ENCODE measurements at regions not wholly inside any gene's neighbourhood (a gene's known extent, or its start where the extent isn't known, plus 50 kb on each side); places are given as distances from the start of the nearest gene placed in this dataset.
"Not testable (repeated sequence)": the region's sequence is repeated elsewhere in the genome, so short reads cannot be mapped to it uniquely, and the experiment has no call there.

DNA sequence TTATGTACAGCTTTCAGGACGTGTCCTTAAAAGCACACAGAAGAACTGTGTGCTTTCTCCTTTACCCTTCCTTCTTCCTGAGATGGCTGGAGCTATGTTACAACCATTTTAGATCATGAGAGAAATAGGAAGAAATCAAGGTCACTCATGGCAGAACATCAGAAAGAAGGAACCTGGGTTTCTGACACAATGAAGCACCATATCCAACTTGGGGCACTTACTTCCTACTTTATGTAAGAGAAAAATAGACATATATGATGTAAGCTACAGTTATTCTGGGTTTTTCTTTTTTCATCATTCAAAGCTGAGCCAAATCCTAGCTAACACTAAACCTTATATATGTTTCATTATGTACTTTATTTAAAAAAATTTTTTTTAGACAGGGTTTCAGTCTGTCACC lies 79.5 kb downstream of the FAM161A start:
- no peak for DNase-seq (ENCODE audit: low read depth in 2 of 2)

DNA sequence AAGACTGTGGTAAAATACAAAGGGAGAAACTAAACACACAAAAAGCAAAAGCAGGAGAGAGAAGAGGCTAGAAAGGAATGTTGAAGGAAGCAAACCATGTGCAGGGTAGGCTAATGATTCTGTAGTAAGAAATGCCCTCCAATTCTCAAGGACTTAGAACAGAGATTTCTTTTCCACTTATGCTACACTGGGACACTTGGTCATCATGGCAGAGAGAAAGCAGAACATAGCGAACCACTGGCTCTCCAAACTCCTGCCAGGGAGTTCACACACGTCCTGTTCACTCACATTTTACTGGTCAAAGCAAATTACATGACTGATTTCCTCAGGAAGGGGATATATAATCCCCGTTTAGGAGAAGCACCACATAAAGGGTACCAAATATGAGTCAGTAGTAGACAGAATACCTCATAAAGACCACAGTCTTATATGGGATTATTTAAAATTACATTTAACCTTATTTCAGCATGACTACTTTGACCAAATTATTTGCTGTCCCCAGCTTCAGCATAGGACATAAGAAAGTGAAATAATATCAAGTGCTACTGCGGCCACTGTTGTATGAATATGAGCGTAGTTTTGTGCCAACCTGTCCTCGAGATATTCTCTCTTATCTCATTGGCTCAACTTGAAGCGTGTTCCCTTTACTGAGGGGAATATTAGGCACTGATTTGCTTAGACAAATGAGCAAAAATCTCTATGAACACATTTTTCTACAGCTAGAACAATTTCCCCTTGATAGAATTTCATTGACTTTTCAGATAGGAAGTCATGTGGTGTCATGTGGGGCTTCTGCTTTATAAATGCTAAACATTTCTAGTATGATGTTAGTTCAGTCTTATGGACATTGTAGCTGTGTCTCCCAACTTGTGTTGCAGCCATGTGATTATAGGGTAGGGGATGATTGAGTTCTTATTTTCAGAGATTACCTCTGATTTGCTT lies 81.7 kb downstream of the FAM161A start:
- no peak for DNase-seq (ENCODE audit: low read depth in 2 of 2)

DNA sequence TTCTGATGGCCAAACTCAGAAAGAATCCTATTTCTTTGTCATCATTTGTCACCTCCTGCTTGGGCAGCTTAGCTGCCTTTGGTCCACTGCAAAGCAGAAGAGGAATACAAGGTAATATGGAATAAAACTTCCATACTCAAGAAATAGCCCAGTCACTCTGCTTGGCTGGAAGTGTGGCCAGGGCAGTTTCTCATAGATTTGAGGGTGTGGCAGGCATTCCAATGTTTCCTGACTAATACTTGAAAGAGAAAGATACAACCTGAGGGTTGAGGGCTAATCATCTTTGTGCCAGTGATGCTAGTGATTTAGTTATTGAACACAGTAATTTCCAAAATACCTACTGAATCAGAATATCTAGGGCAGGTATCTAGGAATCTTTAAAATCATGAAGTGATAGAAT lies 83.1 kb downstream of the FAM161A start:
- DNase-seq (ENCODE audit: low read depth in 2 of 2) = no peak

DNA sequence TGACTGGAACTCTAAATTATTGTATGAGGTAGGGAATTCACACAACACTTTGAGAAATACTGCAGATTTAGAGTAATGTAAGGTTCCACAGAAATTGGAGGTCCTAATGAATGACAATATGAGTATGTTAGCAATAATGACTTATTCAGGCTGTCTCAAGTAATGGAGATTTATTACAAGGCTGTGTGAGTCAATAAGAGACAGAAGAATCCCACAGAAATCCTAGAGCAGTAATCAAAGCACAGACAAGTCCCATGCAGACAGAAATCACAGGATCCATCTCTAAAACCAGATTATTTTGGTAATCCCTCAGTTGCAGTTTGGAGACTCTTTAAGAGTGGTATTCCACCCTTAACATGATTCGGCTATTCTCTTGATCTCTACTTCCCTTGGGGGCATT lies 83.6 kb downstream of the FAM161A start:
- DNase-seq (ENCODE audit: low read depth in 2 of 2) = no peak

DNA sequence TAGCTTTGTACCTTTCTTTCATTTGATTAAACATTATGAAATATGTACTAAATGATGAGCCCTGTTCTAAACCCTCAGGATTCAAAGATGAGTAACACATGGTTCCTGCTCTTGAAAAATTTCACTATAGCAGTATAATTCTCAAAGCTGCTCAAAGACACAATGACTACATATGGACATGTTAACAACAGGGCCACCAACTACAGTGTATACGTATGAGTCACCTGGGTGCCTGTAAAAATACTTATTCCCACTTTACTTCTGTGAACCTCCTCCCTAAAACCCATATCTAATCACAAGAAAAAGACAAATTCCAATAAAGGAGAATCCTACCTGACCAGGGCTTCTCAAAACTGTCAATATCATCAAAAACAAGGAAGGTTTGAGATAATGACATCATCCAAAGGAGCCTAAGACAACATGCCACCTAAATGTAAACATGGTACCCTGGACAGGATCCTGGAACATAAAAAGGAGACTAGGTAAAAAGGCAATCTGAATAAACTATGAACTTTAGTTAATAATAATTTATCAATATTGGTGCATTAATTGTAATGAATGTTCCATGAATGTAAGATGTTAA lies 84.7 kb downstream of the FAM161A start:
- DNase-seq (ENCODE audit: low read depth in 2 of 2) = no peak

DNA sequence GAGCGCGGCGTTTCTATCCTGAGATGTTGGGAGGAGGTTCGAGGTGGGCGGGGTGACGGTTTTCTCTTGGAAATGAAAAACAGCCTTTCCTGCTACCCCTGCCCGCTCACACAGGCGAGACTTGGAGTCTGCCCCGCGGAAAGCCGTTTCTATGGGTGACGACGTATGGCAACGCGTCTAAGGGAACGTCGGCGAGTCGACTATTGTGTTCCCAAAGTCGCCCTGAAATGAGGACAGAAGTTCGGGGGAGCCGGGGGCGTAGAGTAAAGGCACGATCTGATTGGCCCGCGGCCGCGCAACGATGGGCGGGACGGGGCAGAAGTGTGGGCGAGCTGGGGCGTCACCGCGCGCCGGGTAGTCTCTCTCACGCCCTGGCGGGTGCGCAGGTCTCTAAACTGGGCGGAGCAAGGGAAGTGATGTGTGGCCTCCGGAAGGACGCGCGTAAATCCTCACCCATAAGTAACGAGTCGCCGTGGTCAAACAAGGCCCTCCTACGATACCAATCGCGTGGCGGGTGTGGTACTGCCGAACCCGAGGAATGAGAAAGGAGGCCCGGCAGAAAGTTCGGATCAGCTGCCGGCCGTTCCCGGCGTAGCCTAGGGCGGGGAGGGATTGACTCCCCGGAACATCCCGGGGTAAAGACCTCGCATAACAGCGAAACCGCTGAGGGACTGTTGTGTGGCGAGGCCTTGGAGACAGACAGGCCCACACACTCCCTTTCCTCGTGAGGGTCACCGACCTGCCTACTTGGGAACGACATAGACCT lies 89.6 kb downstream of the FAM161A start:
- peak; percentile 89 to 90 for DNase-seq (ENCODE audit: low read depth in 2 of 2)

DNA sequence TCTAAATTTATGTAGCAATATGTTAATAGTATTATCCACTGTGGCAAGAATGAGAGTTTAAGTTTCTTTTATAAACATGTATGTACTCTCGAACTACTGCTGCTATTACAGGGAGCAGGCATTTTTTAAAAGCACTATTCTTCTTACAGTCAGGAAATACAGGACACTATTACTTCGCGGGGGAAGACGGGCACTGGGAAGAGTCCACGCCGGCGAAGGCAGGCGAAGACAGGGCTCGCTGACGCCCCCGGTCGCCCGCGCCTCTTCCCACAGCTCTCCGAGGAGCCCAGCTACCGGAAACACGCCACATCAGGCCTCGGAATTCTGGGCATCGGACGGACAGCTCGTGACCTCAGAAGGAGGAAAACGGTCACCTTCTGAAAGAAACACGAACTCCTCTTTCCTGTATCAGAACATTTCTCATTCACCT lies 90.2 kb downstream of the FAM161A start:
- DNase-seq (ENCODE audit: low read depth in 2 of 2) = no peak

DNA sequence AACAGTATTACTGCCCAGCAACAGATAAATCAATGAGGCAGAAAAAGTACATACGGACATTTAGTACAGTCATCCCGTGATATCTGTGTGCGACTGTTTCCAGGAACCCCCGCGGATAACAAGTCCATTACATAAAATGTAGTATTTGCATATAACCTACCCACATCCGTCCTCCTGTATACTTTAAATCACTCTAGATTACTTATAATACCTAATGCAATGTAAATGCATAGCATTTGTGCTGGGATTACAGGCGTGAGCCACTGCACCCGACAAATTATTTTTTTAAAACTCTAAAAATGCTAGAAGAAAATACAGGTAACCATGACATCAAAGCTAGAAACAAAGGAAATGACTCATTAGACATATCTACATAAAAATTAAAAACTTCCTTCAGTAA lies 91.6 kb downstream of the FAM161A start:
- DNase-seq (ENCODE audit: low read depth in 2 of 2) = no peak

DNA sequence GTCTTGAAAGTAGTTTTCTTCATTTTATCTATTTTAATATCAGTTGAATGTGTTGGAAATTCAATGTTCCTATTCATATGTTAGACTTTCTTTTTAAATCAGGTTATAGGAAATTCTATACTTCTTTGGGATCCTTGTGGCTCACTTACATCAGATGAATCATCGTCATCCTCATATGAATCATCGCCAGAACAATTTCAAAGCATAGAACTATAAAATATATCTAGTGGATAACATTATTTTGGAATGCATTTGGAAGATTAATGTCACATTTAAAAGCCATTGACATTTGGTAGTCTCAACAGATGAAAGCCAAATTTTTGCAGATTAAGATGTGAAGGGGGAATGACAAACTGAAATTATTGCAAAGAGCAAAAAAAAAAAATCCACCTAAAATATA lies 94.1 kb downstream of the FAM161A start:
- DNase-seq (ENCODE audit: low read depth in 2 of 2) = no peak

DNA sequence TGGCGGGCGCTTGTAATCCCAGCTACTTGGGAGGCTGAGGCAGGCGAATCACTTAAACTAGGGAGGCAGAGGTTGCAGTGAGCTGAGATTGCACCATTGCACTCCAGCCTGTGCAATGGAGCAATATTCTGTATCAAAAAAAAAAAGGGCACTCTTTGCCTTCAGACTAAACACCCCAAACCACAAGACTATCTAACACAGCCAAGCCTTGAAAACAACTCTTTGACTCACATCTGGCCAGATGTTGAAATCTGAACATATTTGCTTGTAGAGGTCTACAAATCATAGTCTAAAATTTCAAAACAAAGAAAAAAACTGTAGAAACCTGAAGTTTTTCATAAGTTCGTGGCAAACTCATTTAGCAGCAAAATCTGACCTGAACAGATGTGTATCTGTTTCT lies 94.9 kb downstream of the FAM161A start:
- no peak for DNase-seq (ENCODE audit: low read depth in 2 of 2)

DNA sequence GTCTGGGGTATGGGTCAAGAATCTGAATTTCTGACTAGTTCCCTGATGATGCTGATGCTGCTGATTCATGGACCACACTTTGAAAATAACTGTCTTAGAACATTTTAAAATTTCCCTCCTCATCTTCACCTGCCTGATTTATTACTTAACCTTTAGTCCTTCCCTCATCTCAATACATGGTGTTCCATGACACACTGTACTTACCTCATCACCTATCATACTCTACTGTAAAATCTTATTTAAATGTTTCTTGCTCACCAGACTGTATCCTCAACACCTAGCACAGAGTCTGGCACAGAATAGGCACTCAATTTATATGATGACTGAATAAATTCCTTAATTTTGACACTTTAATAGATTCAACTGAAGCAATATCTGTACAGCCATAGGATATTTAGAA lies 95.7 kb downstream of the FAM161A start:
- DNase-seq (ENCODE audit: low read depth in 2 of 2) = no peak

DNA sequence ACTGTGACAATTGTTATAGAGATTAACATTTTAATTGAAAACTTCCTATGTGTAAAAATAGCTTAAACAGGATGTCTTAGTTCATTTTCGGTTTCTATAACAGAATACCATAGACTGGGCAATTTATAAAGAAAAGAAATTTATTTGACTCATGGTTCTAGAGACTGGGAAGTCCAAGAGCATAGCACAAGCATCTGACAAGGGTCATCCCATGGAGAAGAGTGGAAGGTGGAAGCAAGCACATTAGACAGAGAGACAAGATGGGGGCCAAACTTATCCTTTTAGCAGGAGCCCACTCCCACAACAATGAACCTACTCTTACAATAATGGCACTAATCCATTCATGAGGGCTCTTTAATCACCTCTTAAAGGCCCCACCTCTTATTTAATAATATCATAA lies 100.3 kb downstream of the FAM161A start:
- DNase-seq (ENCODE audit: low read depth in 2 of 2) = no peak

DNA sequence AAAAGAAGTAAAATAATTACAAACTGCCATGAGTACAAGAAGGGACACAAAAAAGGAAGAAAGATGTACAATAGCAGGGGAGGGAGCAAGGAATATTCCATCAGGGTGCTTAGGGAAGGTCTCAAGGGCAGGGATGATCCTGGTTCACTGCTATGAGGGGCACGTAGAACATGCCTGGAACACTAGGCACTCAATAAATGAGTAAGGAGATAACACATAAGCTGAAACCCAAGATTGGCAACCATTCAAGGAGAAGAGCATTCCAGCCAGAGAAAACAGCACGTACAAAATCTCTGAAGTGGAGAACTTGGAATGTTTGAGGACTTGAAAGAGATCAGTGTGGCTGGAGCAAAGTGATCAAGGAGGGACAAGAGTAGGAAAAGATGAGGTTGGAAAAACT lies 103.2 kb downstream of the FAM161A start:
- DNase-seq (ENCODE audit: low read depth in 2 of 2) = no peak

DNA sequence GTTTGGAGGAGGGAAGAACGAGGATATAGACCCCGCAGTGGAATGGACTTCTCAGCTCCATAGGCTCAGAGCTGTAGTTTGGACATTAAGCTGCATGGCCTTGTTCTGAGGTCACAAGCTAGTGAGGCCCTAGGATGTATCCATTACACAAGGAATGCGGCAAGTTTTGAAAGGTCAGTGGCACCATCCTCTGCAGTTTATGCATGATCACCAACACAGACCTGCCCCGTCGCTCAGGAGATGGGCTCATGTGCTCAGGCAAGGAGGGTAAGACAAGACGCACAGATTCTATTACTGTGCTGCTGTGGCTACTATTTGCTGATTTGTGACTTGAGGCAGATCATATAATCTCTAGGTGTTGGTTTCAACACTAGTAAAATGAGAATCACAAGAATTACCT lies 110.9 kb downstream of the FAM161A start:
- DNase-seq (ENCODE audit: low read depth in 2 of 2) = no peak

DNA sequence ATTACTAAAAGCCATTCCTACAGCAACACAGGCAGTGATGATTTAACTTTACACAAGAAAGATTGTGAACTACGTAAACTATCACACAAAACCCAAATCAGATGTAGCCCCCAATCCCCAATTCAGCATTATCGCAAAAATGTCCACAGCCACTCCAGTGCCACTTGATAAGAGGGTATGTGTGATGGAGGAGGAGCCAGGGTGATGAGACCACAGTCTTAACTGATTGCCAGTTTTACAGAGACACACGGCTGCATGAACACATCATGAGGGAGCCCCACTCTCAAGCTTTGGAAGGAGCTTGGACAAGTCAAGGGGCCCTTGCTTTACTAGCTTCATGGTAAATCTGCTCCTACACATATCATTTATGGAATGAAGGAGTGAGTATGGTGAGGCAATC lies 116.0 kb downstream of the FAM161A start:
- no peak for DNase-seq (ENCODE audit: low read depth in 2 of 2)

DNA sequence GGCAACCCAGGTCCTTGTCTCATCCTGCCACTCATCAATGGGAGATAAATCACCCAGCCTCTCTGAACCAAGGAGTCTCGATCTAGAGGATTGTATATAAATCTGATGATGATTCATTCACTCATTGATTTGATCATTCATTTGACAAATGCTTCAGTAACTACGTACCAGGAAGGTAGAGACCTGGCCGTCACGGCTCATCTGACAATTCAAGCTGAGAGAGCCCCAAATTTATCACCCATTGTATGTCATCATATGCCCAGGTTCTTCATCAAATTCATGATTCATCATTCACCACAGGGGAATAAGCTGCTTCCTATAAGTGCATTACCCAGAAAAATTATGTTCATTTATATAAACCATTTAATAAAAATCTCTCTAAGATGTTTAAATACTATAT lies 116.9 kb downstream of the FAM161A start:
- no peak for DNase-seq (ENCODE audit: low read depth in 2 of 2)

DNA sequence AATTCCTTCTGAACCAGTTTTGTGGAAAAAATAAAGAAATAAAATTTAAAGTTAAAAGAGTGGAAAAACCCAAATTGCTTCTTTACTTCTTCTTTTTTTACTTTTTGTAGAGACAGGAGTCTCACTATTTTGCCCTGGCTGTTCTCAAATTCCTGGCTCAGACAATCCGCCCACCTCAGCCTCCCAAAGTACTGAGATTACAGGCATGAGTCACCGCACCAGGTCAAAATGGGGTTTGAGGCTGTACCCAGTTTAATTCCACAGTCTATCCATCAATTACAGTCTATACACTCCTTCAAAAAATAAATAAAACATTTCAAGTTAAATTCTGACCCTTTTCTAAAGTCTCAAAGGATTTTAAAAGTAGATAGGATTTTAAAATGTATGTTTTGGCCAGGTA lies 120.3 kb downstream of the FAM161A start:
- DNase-seq (ENCODE audit: low read depth in 2 of 2) = no peak

DNA sequence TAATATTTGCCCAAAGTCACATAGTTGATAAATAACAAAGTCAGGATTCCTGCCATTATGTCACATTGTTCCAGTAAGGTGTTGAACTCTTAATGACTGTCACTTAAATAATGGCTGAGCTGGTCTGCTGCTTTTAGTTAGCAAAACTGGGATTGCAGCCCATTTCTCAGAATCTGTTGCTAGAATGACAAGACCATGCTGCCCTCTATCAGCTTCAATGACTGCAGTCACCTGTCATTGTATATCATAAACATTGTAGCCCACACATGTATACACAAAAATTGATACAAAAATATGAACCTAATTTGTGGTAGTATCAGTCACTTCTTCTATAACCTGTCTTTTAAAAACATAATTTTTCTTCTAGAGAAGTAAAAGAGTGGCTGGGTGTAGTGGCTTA lies 121.1 kb downstream of the FAM161A start:
- DNase-seq (ENCODE audit: low read depth in 2 of 2) = no peak

DNA sequence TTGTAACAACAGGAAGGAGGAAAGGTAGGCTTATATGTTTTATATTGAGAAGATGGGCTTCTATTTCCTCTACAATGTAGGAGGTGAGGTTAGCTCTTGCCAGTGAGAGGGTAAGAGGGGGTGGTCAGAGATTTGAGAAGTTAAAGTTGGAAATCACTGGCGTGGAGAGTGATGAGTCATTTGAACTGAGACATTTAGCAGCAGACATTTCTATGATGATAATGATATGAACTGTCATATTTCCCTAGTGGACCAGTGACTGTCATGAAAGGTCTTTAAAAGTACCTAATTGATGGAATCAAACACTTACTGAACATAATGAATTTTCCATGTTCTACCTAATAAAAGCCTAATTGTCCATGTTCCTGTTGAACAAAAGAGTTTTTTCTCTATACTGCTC lies 126.1 kb downstream of the FAM161A start:
- no peak for DNase-seq (ENCODE audit: low read depth in 2 of 2)

DNA sequence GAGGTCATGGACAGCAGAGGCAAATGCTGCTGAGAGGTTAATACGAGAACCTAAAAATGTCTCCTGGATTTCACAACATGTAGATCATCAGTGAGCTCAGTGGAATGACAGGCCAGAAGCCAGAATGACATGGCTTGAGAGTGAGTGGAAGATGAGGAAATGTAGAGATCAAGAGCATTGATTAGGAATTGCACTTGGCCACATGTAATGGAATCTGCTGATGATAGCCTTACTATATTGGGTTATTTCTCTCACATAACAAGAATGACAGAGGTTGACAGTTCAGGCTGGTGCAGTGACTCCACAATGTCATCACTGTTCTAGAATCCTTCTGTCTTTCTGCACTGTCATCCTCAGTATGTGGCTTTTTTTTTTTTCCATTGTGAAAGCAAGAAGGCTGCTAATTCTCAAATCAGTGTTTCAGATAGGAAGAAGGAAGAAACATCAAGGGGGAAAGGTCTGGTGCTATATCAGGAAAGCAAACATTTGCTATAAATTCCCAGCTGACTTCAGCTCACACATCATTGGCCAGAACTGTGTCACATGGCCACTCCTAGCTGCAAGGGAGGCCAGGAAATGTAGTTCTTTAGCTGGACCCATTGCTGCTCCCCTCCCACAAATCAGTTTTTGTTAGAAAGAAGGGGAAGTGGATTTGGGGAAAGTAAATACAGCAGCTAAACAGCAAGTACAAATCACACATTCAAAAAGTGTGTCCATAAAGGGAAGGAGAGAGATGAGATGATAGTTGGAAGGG lies 127.2 kb downstream of the FAM161A start:
- no peak for DNase-seq (ENCODE audit: low read depth in 2 of 2)

DNA sequence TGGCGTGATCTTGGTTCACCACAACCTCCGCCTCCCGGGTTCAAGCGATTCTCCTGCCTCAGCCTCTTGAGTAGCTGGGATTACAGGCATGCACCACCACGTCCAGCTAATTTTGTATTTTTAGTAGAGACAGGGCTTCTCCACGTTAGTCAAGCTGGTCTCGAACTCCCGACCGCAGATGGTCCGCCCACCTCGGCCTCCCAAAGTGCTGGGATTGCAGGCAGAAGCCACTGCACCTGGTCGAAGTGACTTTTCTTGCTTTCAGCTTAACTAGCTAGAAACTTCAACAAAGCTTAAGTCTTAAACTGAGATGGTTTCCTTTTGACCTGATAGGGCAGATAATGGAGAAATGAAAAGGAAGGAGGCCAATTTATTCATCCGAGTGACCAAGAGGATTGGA lies 130.5 kb downstream of the FAM161A start:
- DNase-seq (ENCODE audit: low read depth in 2 of 2) = not testable (repeated sequence)

DNA sequence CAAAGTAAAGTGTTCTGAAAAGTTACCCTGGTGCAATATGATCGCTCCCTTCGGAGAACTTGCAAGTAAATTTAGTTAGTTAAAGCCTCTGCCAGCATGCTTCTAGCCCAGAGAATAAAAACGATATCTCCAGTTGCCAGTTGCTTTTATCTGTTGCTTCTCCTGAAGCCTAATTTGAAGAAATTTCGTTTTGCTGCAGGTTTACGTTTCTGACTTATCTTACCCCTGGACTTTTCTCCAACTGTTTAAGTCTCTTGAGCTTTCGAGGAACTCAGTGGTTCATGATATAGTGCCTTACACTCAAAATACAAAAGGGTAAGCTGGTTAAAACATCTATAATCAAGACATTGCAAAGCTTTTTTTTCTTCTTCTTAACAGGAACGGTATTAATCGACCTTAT lies 131.1 kb downstream of the FAM161A start:
- no peak for DNase-seq (ENCODE audit: low read depth in 2 of 2)
